ENCODE measurements at regions not wholly inside any gene's neighbourhood (a gene's known extent, or its start where the extent isn't known, plus 50 kb on each side); places are given as distances from the start of the nearest gene placed in this dataset.
"Not testable (repeated sequence)": the region's sequence is repeated elsewhere in the genome, so short reads cannot be mapped to it uniquely, and the experiment has no call there.

DNA sequence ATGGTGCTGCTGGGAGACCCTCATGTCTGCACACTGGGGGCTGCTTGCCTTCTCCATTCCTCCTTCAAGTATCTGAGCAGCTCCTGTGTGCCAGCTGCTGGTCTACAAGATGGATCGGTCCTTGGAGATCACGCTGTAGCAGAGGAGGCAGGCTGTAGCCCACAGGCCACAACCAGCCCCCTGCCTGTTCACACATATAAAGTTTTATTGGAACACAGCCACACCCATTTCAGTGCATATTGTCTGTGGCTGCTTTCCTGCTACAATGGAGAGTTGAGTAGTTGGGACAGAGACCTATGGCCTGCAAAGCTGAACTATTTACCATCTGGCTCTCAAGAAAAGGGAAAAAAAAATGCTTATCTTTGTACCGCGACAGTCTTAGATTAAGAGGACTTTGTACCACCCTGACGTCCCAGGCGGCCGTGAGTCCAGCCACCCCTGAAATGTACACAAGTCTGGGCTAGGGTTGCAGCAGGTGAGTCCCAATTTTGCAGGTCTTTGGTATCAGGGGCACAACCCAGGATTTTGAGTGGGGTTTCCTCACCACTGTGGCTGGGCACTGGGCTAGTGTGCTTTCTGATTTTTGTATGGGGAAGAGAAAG is 179.2 kb upstream of the OSBPL11 start:
- TF ChIP-seq, protein P1, sequence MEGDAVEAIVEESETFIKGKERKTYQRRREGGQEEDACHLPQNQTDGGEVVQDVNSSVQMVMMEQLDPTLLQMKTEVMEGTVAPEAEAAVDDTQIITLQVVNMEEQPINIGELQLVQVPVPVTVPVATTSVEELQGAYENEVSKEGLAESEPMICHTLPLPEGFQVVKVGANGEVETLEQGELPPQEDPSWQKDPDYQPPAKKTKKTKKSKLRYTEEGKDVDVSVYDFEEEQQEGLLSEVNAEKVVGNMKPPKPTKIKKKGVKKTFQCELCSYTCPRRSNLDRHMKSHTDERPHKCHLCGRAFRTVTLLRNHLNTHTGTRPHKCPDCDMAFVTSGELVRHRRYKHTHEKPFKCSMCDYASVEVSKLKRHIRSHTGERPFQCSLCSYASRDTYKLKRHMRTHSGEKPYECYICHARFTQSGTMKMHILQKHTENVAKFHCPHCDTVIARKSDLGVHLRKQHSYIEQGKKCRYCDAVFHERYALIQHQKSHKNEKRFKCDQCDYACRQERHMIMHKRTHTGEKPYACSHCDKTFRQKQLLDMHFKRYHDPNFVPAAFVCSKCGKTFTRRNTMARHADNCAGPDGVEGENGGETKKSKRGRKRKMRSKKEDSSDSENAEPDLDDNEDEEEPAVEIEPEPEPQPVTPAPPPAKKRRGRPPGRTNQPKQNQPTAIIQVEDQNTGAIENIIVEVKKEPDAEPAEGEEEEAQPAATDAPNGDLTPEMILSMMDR (IDR thresholded peaks at IDR 0.05; ENCODE audit: low read depth, low read length, poor library complexity, severe bottlenecking): not testable (repeated sequence)
- not testable (repeated sequence) for TF ChIP-seq EZH2phosphoT487 (IDR thresholded peaks at IDR 0.05; ENCODE audit: borderline replicate concordance, low read length)
